ENCODE measurements at regions not wholly inside any gene's neighbourhood (a gene's known extent, or its start where the extent isn't known, plus 50 kb on each side); places are given as distances from the start of the nearest gene placed in this dataset.

GRCh38 chr11:69414773-69415187 lies 66.7 kb upstream of the LINC01488 start:
- no peaks in the 10 kb centered on the region for H3K36me3 ChIP-seq (ENCODE audit: control insufficient read depth in 4 of 4, insufficient read depth in 4 of 4, low read length in 4 of 4)
- no peak overlapping the region for H3K4me3 ChIP-seq
- 30 to 50% methylated on average over 14 of the region's 14 CpGs for WGBS, 2 donors
- TF ChIP-seq CTCF (IDR thresholded peaks at IDR 0.05; ENCODE audit: control extremely low read depth, extremely low read depth) = no peak
- peaks cover 0 to 34% (median 17%) of the 10 kb centered on the region in 5 donors for H3K4me1 ChIP-seq (ENCODE audit: control insufficient read depth in 5 of 5, insufficient read depth in 5 of 5, low read length in 5 of 5)
- peak in 1 of 3 donors; percentile 32 for DNase-seq
- no peak for ATAC-seq (ENCODE audit: insufficient read depth, low FRiP score)
- H3K27me3 ChIP-seq (ENCODE audit: control insufficient read depth in 3 of 3, insufficient read depth in 3 of 3, low read length in 2 of 3) = peaks cover 0 to 2% (median 0%) of the 10 kb centered on the region in 3 donors
- H3K9ac ChIP-seq (ENCODE audit: insufficient read depth in 1 of 2, low read length in 2 of 2) = no peak overlapping the region
- H3K27ac ChIP-seq (ENCODE audit: low read depth in 1 of 2, low read length in 1 of 2) = no peak overlapping the region
- H3K9me3 ChIP-seq (ENCODE audit: control insufficient read depth in 4 of 4, insufficient read depth in 3 of 4, low read length in 3 of 4) = no peaks in the 10 kb centered on the region

GRCh38 chr11:69415411-69416142 lies 65.9 kb upstream of the LINC01488 start:
- no peak overlapping the region for H3K9ac ChIP-seq (ENCODE audit: insufficient read depth in 1 of 2, low read length in 2 of 2)
- peaks cover 0 to 2% (median 0%) of the 10 kb centered on the region in 3 donors for H3K27me3 ChIP-seq (ENCODE audit: control insufficient read depth in 3 of 3, insufficient read depth in 3 of 3, low read length in 2 of 3)
- H3K36me3 ChIP-seq (ENCODE audit: control insufficient read depth in 4 of 4, insufficient read depth in 4 of 4, low read length in 4 of 4) = no peaks in the 10 kb centered on the region
- H3K9me3 ChIP-seq (ENCODE audit: control insufficient read depth in 4 of 4, insufficient read depth in 3 of 4, low read length in 3 of 4) = no peaks in the 10 kb centered on the region
- no peak overlapping the region for H3K27ac ChIP-seq (ENCODE audit: low read depth in 1 of 2, low read length in 1 of 2)
- H3K4me1 ChIP-seq (ENCODE audit: control insufficient read depth in 5 of 5, insufficient read depth in 5 of 5, low read length in 5 of 5) = peaks cover 0 to 42% (median 20%) of the 10 kb centered on the region in 5 donors
- no peak for TF ChIP-seq CTCF (IDR thresholded peaks at IDR 0.05; ENCODE audit: control extremely low read depth, extremely low read depth)
- no peak overlapping the region for H3K4me3 ChIP-seq
- no peak for ATAC-seq (ENCODE audit: insufficient read depth, low FRiP score)
- 78 to 81% methylated on average over 12 of the region's 12 CpGs for WGBS, 2 donors
- no peak for DNase-seq

- no peak overlapping the region for H3K4me3 ChIP-seq
- DNase-seq (peak in 1 of 3 donors; percentile 37), ATAC-seq (ENCODE audit: insufficient read depth, low FRiP score) (no peak)
- H3K36me3 ChIP-seq (ENCODE audit: control insufficient read depth in 4 of 4, insufficient read depth in 4 of 4, low read length in 4 of 4) = no peaks in the 10 kb centered on the region
- no peaks in the 10 kb centered on the region for H3K9me3 ChIP-seq (ENCODE audit: control insufficient read depth in 4 of 4, insufficient read depth in 3 of 4, low read length in 3 of 4)
- peaks cover 0 to 45% (median 20%) of the 10 kb centered on the region in 5 donors for H3K4me1 ChIP-seq (ENCODE audit: control insufficient read depth in 5 of 5, insufficient read depth in 5 of 5, low read length in 5 of 5)
- TF ChIP-seq CTCF (IDR thresholded peaks at IDR 0.05; ENCODE audit: control extremely low read depth, extremely low read depth) = no peak
- WGBS, 2 donors = 45 to 59% methylated on average over 14 of the region's 14 CpGs
- H3K27ac ChIP-seq (ENCODE audit: low read depth in 1 of 2, low read length in 1 of 2) = no peak overlapping the region
- H3K9ac ChIP-seq (ENCODE audit: insufficient read depth in 1 of 2, low read length in 2 of 2) = peak overlapping the region in 1 of 2 donors; percentile 14
- peaks cover 0 to 2% (median 0%) of the 10 kb centered on the region in 3 donors for H3K27me3 ChIP-seq (ENCODE audit: control insufficient read depth in 3 of 3, insufficient read depth in 3 of 3, low read length in 2 of 3)
Measured at GRCh38 chr11:69416143-69416515, 65.3 kb upstream of the LINC01488 start.

Data from lung (tissue), 11 donors.